ENCODE measurements at regions not wholly inside any gene's neighbourhood (a gene's known extent, or its start where the extent isn't known, plus 50 kb on each side); places are given as distances from the start of the nearest gene placed in this dataset.
"Not testable (repeated sequence)": the region's sequence is repeated elsewhere in the genome, so short reads cannot be mapped to it uniquely, and the experiment has no call there.

DNA sequence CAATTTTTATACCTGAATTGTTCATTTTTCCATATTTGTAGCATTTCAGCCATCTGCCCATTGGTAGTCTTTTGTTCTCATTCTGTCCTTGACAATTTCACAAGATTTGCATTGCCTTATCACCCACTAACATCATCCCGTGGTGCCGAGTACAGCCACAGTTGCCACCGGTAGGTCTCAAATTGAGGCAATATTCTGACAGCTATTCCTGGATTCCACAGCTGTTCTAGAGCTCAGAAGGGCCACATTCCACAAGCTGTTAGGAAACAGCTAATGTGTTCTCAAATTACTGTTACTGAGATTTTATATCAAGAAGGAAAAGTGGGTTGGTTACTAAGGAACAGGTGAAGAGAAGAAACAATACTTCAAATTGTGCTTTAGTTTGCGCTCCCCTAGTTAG, 178.8 kb downstream of the RPRM start:
- DNase-seq: no peak

- no peak for DNase-seq
Observed at GRCh38 chr2:153299217-153299616, 179.3 kb downstream of the RPRM start.

GRCh38 chr2:153294199-153294786, 184.3 kb downstream of the RPRM start:
- DNase-seq: no peak

DNA sequence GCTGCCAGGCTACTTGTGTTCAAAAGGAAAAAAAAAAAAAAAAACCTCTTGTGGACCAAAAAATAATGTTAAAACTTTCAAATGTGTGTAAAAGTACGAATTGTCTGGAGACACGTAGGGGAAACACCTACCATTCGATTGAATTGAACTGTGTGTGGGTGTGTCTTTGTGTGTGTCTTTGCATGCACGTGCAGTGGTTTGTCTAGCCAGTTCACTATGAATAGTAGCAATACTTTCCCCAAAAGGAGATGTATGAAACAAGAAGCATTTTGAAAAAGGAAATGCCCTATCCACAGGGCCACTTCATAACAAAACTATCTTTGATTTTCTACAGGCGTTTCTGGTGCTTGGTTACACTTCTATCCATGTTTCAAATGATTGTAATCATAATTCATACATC, 186.8 kb downstream of the RPRM start:
- no peak for DNase-seq

GRCh38 chr2:153287109-153287801, 191.3 kb downstream of the RPRM start:
- DNase-seq: no peak

- no peak for DNase-seq
Observed at GRCh38 chr2:153268941-153269461, 209.6 kb downstream of the RPRM start.

DNA sequence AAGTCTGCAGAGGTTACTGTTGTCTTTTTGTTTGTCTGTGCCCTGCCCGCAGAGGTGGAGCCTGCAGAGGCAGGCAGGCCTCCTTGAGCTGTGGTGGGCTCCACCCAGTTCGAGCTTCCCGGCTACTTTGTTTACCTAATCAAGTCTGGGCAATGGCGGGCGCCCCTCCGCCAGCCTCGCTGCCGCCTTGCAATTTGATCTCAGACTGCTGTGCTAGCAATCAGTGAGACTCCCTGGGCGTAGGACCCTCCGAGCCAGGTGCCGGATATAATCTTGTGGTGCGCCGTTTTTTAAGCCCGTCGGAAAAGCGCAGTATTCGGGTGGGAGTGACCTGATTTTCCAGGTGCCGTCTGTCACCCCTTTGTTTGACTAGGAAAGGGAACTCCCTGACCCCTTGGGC, 221.7 kb downstream of the RPRM start:
- DNase-seq: not testable (repeated sequence)

GRCh38 chr2:153246636-153247035, 231.9 kb downstream of the RPRM start:
- DNase-seq: not testable (repeated sequence)

DNA sequence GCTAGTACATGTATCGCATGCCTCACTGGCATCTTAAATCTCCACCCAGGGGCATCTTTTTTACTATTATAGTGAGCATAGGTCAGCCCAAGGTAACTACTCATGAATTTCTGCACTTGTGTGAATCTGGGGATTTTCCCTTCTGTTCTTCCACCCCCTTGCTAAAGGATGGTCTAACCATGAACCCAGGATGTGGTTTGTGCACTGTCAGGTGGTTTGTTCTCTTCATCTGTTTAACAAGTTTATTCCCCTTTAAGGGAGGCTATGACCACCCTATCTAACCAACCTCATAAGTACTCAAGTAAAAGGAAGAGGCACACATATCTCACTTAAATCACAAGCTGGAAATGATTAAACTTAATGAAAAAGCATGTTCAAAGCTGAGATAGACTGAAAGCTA, 243.0 kb downstream of the RPRM start:
- DNase-seq: no peak

DNA sequence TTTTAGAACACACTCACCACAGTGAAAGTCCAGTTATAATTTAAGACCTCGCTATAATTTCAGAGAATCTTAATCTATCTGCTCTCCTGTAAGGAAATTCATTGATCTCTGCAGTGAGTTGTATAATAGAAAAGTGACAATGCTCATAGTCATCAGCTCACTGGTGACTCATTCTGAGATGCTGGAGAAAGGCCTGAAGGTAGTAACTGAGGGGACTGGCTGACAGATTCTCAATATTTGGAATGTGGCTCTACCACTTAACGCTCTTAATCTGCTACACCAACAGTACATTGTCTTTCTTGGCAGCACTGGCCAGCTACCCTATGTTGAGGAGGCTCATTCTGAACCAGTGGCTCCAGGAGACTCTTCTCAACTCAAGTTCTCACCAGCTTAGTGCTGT, 246.1 kb downstream of the RPRM start:
- DNase-seq: no peak

GRCh38 chr2:153230977-153231376, 247.6 kb downstream of the RPRM start:
- DNase-seq: no peak

DNA sequence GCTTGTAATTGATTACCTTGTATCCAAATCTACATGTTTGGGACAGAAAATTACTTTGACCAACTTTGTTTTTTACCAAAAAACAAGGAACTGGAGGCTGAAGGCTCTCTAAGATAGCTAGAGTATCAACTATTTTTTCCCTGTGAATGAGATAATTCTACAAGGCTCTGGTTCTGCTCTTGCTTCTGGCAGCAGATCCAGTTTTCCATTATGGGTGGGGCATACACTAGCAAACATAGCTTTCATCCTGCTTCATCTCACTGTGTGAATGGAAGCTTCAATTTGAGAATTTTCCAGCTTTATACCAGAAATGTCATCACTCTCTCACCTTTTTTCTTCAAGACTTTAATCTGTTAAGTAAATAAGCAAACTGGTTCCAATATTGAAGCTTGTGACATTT, 249.7 kb downstream of the RPRM start:
- no peak for DNase-seq

DNA sequence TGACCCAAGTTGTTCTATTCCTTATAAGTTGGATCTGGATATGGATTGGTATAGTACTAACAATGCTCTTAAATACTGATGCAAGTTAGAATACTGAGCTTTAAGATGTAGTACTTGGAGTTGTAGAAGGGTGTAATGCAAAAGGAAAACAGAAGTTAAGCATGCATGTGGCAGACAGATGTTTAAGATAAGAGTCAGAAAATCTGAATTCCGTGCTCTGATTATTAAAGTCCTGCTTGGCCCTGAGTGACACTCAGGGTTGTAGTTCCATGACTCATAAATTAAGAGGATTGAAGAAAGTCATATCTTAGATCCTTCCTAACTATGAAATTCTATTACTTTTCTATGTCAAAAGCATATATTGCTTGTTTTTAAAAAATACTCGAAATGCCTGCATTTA, 250.6 kb downstream of the RPRM start:
- DNase-seq: no peak

DNA sequence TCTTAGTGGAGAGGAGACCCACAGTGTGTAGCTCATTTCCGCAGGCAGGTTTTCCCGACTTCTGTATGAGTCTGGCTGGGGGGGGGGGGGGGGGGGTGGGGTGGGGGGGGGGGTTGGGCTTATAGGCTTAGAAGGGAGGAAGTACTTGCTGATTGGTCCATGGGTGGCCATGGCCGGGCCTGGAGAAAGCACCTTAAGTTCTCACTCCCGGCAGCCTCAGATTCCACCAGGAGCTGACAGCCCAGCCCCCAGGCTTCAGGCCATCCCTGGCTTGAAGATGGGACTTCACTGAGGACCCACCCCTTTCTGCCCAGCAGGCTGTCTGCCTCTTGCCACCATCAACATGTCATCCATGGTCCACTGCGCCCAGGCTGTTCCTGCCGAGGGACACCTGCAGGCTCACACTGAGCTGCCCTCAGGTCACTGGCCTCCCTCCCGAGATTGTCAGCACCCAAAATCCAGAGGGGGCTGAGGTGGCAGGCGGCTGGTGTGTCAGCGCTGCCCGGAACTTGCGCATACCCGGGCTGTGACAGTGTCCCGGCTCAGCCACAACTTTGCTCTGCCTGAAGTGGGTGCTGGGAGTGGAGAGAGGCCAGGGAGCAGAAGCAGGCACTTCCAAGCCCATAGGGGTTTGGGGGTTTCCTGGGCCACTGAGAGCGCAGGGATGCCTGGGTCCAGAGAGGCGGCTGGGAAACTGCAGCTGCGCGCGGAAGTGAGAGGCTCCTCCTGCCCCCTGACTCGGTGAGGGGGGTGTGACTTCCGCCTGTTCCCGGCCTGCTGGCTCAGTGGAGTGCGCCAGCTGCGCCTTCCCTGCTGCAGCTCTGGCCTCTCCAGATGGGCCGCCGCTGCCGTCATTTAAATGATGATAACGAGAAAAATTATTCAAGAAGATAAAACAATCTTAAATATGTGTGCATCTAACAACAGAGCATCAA, 256.1 kb downstream of the RPRM start:
- no peak for DNase-seq

DNA sequence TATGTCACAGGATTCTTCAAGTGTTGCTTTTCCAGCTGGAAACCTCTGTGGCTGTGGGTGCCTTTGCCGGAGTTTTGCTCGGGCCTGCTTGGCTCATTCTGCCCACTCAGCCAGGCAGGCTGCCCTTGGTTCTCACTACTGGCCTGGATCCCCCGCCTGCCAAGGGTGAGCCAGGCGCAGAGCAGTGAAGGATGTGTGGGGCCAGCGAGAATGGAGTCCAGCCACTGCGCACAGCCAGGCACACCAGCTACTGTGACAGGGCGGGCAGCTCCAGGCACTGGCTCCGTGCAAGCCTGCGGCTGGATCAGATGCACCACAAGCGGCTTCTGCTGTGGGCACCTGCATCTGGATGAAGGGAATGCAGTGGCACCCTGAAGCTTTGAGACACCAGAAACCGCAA, 257.1 kb downstream of the RPRM start:
- no peak for DNase-seq

GRCh38 chr2:153221087-153221486, 257.5 kb downstream of the RPRM start:
- no peak for DNase-seq

GRCh38 chr2:153218851-153219250, 259.7 kb downstream of the RPRM start:
- DNase-seq: no peak

DNA sequence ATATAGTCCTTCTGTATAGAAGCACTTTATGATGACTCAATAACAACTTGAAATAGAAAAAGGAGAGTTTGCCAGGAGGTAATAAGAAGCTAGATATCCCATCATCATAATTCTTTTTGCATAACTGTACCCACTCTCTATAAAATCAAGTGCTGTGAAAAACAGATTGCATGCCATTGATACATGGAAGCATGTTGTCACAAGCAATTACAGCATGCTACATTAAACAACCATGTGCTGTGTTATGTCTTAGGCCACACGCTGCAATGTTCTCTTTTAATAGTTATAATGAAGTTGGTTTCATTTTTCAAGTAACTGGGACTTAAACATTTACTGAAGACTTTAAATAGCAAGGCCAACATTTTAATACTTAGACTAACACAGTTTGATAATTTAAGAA, 264.2 kb downstream of the RPRM start:
- no peak for DNase-seq

DNA sequence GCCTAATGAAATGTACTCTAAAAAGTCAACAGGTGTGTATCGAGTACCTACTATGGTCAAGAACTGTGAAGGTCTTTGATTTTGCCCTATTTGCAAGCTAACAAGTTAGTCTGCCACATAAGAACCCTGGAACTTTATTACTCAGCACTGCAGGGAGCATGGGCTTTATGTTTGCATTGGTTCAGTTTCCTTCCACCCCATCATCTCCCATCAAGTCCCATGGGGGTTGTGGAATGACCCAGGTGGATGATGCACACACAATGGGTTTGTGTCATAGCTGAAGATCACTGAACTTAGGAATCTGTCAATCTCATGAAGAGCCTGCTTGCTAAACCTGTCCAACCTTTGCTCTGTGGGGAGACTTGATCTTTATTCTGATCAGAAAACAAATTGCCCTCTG, 265.5 kb downstream of the RPRM start:
- no peak for DNase-seq

GRCh38 chr2:153197402-153198386, 280.9 kb downstream of the RPRM start:
- no peak for DNase-seq

DNA sequence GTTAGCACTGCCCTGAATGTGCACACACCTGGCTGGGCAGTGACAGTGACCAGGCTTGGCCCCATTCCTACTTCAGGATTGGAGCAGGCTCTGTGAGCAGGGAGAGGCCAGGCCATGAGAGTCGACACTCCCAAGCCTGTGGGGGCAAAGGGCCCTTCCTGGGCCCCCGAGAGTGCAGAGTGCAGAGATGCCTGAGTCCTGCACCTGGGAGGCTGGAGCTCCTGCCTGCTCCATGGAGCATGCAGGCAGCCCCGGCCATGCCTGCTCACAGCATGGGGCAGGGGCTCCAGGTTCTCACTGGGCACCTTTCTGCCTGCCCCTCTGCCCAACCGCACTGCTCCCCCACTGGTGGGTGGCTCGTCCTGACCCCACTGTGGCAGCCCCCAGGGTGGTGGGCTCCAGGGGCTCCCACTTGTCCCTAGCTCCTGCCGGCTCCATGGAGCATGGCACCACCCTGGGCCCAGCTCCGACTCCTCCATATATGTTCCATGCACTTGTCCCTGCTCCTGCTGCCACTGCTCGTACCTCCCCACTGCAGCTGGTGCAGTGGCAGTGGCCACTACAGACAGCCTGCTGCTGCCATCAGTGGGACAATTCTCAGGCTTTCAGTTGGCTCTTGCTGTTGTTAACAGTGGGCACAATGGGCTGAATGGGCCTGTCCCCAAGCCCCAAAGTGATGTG, 282.0 kb downstream of the RPRM start:
- DNase-seq: no peak

GRCh38 chr2:153195342-153195741, 283.2 kb downstream of the RPRM start:
- no peak for DNase-seq

Measured in stimulated activated CD4-positive, alpha-beta T cell treated with anti-CD3 and anti-CD28 coated beads, Interleukin-12 subunit alpha, Interleukin-12 subunit beta, amount 100 ng/mL, for 4 hours (primary cell).